Bronchial epithelial cell (primary cell): ENCODE measurements at regions not wholly inside any gene's neighbourhood (a gene's known extent, or its start where the extent isn't known, plus 50 kb on each side); places are given as distances from the start of the nearest gene placed in this dataset.

Experiments
- DNase-seq: peaks from one replicate; pipeline ENCODE4 v3.0.0-alpha.2; 2010; ENCODE audit warnings: low read depth
- FAIRE-seq: peaks from 2 replicates; lab custom pipeline; 2011; peaks lifted over from hg19 to GRCh38; lab: Jason Lieb, UNC
- H3K27me3 ChIP-seq: 2 replicates; pipeline ENCODE4 v1.5.1; 2011; ENCODE audit warnings: low read length; ENCODE audit not compliant: control insufficient read depth, insufficient read depth
- H3K36me3 ChIP-seq: 2 replicates; pipeline ENCODE4 v1.5.1; 2011; ENCODE audit warnings: low read length; ENCODE audit not compliant: control insufficient read depth, insufficient read depth
- H3K4me3 ChIP-seq: 2 replicates; pipeline ENCODE4 v1.5.1; 2011; ENCODE audit warnings: mild to moderate bottlenecking, low read depth, low read length, control low read depth
- TF ChIP-seq, protein P1 (sequence below): IDR thresholded peaks from 2 replicates; pipeline ENCODE4 v1.5.1; 2011; ENCODE audit warnings: mild to moderate bottlenecking, moderate library complexity, low read length, control low read depth, inconsistent platforms; ENCODE audit not compliant: insufficient read depth, severe bottlenecking

DNA sequence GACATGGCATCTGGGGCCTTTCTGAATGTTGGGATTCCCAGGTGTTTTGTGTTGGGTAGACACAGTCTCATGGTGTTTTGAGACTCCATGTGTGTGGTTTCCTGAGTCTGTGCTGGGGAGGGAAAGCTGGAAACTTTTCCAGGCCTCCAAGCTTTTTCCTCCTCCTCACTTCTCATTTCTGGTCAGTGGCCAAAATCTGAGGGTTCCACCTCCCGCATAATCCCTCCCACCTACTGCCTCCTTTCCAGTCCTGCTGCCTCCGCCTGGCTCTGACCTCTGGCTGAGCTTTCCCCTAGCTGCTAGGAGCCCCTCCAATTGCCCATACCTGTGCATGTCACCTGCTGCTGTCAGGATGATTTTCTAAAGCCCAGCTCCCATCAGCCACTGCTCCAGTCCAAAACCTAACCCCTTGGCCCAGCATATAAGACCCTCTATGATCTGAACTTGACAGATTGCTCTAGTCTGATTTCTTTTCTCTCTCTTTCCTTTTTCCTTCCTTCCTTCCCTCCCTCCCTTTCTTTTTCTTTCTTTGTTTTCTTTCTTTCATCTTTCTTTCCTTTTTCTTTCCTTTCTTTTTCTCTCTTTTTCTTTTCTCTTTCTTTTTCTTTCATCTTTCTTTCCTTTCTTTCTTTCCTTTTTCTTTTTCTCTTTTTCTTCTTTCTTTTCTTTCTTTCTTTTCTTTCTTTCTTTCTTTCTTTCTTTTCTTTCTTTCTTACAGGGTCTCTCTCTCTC, 51.4 kb upstream of the NECTIN1 start:
- H3K36me3 ChIP-seq = no peaks in the 10 kb centered on the region
- DNase-seq = no peak
- TF ChIP-seq, protein P1, sequence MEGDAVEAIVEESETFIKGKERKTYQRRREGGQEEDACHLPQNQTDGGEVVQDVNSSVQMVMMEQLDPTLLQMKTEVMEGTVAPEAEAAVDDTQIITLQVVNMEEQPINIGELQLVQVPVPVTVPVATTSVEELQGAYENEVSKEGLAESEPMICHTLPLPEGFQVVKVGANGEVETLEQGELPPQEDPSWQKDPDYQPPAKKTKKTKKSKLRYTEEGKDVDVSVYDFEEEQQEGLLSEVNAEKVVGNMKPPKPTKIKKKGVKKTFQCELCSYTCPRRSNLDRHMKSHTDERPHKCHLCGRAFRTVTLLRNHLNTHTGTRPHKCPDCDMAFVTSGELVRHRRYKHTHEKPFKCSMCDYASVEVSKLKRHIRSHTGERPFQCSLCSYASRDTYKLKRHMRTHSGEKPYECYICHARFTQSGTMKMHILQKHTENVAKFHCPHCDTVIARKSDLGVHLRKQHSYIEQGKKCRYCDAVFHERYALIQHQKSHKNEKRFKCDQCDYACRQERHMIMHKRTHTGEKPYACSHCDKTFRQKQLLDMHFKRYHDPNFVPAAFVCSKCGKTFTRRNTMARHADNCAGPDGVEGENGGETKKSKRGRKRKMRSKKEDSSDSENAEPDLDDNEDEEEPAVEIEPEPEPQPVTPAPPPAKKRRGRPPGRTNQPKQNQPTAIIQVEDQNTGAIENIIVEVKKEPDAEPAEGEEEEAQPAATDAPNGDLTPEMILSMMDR = no peak
- no peak for FAIRE-seq
- H3K4me3 ChIP-seq = no peak overlapping the region
- peaks cover 4% of the 10 kb centered on the region for H3K27me3 ChIP-seq

DNA sequence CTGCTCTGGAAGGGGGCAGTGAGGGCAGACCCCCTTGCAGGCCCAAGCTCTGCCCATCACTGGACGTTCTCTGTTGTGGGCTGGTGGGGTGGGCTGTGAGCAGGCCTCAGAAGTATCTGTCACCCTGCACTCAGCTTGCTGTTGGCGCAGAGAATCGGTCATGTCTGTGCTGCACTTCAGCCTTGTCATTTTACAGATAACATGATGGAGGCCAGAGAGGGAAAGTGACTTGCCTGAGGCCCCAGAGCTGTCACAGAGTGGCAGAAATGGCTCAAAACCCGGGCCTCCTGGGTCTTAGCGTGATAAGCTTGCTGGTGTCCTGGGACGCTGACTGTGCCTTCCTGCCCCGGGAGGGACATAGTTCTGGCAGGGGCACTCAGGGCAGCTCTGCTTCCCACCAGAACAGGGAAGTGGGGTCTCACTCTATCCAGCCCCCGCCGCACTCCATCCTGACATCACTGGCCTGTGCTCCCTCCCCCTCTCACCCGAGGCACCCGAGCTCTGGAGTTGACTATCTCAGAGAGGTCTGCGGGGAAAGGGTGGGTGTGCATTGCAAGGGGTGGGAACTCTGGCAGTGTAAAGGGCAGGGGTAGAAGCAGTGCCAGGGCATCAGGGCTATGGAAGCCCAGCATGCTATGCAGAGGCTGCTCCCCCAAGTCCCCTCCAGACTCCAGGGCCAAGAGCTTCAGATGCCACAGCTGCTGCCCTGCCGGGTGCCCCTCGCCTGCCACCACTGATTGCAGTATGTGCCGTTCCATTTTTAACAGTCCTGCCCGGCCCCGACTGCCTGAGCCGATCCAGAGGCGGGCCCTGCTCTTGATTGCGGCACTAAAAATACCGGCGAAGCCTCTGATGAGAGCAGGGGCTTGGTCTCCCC, 50.4 kb upstream of the NECTIN1 start:
- FAIRE-seq = no peak
- TF ChIP-seq, protein P1 = no peak
- H3K4me3 ChIP-seq = no peak overlapping the region
- H3K36me3 ChIP-seq = no peaks in the 10 kb centered on the region
- H3K27me3 ChIP-seq = peaks cover 4% of the 10 kb centered on the region
- no peak for DNase-seq
